Heart left ventricle (tissue), 16 donors: ENCODE measurements at regions not wholly inside any gene's neighbourhood (a gene's known extent, or its start where the extent isn't known, plus 50 kb on each side); places are given as distances from the start of the nearest gene placed in this dataset.
A peak's percentile ranks its signal among the peaks of the same experiment; 100 is the strongest.

Source experiments
- ATAC-seq, 4 donors: fragments of 200-7000 bp; cut with Tn5 transposase; one replicate each; pipeline ENCODE4 v1.9.1; 2020 to 2022; ENCODE audit warnings: moderate library complexity in 4 of 4, mild to moderate bottlenecking in 3 of 4, moderate number of reproducible peaks in 1 of 4
- DNase-seq, 5 donors: peaks; one replicate each; pipeline ENCODE4 v3.0.0-alpha.2; 2020
- H3K27ac ChIP-seq, 12 donors: fragments of 200-600 bp; sonication (generic) in 4 of 12; one replicate each; pipeline versions ENCODE4 v1.5.0 to v1.8.0; 2016 to 2022; ENCODE audit warnings: mild to moderate bottlenecking in 2 of 12
- H3K27me3 ChIP-seq, 9 donors: fragments of 200-600 bp; sonication (generic) in 2 of 9; one replicate each; pipeline versions ENCODE4 v1.5.1 to v1.8.0; 2016 to 2022; ENCODE audit warnings: mild to moderate bottlenecking in 3 of 9
- H3K36me3 ChIP-seq, 9 donors: fragments of 200-600 bp; sonication (generic) in 2 of 9; one replicate each; pipeline versions ENCODE4 v1.5.0 to v1.8.0; 2018 to 2022; ENCODE audit warnings: mild to moderate bottlenecking in 2 of 9
- H3K4me1 ChIP-seq, 12 donors: fragments of 200-600 bp; sonication (generic) in 4 of 12; one replicate each; pipeline versions ENCODE4 v1.5.0 to v1.8.0; 2016 to 2022; ENCODE audit warnings: mild to moderate bottlenecking in 3 of 12
- H3K4me3 ChIP-seq, 12 donors: fragments of 200-600 bp; sonication (generic) in 4 of 12; one replicate each; pipeline versions ENCODE4 v1.5.0 to v1.8.0; 2017 to 2022; ENCODE audit warnings: mild to moderate bottlenecking in 9 of 12, moderate library complexity in 4 of 12
- H3K9me3 ChIP-seq, 12 donors: fragments of 200-600 bp; sonication (generic) in 4 of 12; one replicate each; pipeline versions ENCODE4 v1.5.0 to v1.8.0; 2016 to 2022; ENCODE audit warnings: mild to moderate bottlenecking in 1 of 12
- CTCF ChIP-seq, 12 donors: fragments of 200-600 bp; sonication (generic) in 4 of 12; IDR thresholded peaks; one replicate each; pipeline versions ENCODE4 v1.5.0 to v1.8.0; 2018 to 2022; ENCODE audit warnings: antibody characterized with exemption in 12 of 12, mild to moderate bottlenecking in 5 of 12
- POLR2A ChIP-seq, 2 donors: fragments of 450-650 bp; IDR thresholded peaks; one replicate each; pipeline ENCODE4 v1.6.1; 2017; ENCODE audit warnings: antibody characterized with exemption in 2 of 2, mild to moderate bottlenecking in 2 of 2, moderate library complexity in 2 of 2
- WGBS, 4 donors: extraction: QIAGEN DNeasy Blood & Tissue Kit in 2 of 4; methylation state at CpG; one replicate each; pipeline versions ENCODE4 v1.1.5 to v1.1.7; 2013 to 2018; 5-methylcytosine and 5-hydroxymethylcytosine counted together
- intact Hi-C, 10 donors: fragments of 100-400 bp; cut with DNase I; formaldehyde crosslinking; loops; one replicate each; pipeline versions ENCODE4 v1.11.1 to v1.14.2; 2022
- donor health status: ischemic (EF 13 %, LVEDD 7.1; RV severe dilation, severe dysfunction).
- donor health status: healthy with polysubstance abuse.
- donor health status: DM: no; HTN: yes; CAD: no.
- donor health status: DM: no; HTN: no; CAD: no.
- donor health status: ischemic (EF 25% LVEDD 6.9; RV normal size, moderate dysfunction).
- donor health status: ischemic (EF 25% LVEDD 5.7; RV mildly dilated, moderate dysfunction).
- donor health status: healthy.
- donor health status: DM: yes; HTN: yes; CAD: no.
- donor health status: ischemic (EF 35%, LVEDD 5.7; RV mildly dilated, moderate dysfunction).
- donor health status: nonischemic (EF 11% LVEDD 7.7; RV severe dilation, severe dysfunction).
- donor health status: DM: yes; HTN: yes; CAD: no.
- donor health status: PGD.
- donor health status: ischemic (EF 29% LVEDD 5.4; RV normal size, mild dysfunction).
- donor health status: nonischemic (EF 23%, LVEDD 6.1; RV moderate dilation, normal function).

GRCh38 chr2:184261818-184262217 lies 336.5 kb upstream of the ZNF804A start:
- H3K27me3 ChIP-seq = no peaks in the 10 kb centered on the region
- no peak overlapping the region for H3K4me3 ChIP-seq
- 52 to 81% (median 62%) methylated on average over 3 of the region's 3 CpGs for WGBS, 4 donors
- TF ChIP-seq POLR2A (IDR thresholded peaks at IDR 0.05) = no peak
- no peak for TF ChIP-seq CTCF (IDR thresholded peaks at IDR 0.05)
- no peaks in the 10 kb centered on the region for H3K4me1 ChIP-seq
- no peak overlapping the region for H3K27ac ChIP-seq
- ATAC-seq (no peak), DNase-seq (peak in 1 of 5 donors; percentile 16)
- intact Hi-C loops = no loop called here
- H3K9me3 ChIP-seq = no peaks in the 10 kb centered on the region
- no peaks in the 10 kb centered on the region for H3K36me3 ChIP-seq

- Histone ChIP-seq H3K27ac (no peak overlapping the region), H3K4me1 (peaks cover 0 to 22% (median 0%) of the 10 kb centered on the region in 12 donors), H3K36me3 (no peaks in the 10 kb centered on the region), H3K27me3 (no peaks in the 10 kb centered on the region), H3K4me3 (no peak overlapping the region), H3K9me3 (no peaks in the 10 kb centered on the region)
- intact Hi-C loops = no loop called here
- ATAC-seq = no peak
- TF ChIP-seq POLR2A (IDR thresholded peaks at IDR 0.05) (no peak), CTCF (IDR thresholded peaks at IDR 0.05) (no peak)
- WGBS, 4 donors = 63 to 68% (median 67%) methylated on average over 5 of the region's 5 CpGs
- DNase-seq = no peak
These were observed 329.3 kb upstream of the ZNF804A start for GRCh38 chr2:184268900-184269477.

GRCh38 chr2:184270660-184271059 lies 327.7 kb upstream of the ZNF804A start:
- intact Hi-C loops = no loop called here
- no peak overlapping the region for H3K4me3 ChIP-seq
- no peak overlapping the region for H3K27ac ChIP-seq
- TF ChIP-seq CTCF (IDR thresholded peaks at IDR 0.05) (no peak), POLR2A (IDR thresholded peaks at IDR 0.05) (no peak)
- H3K9me3 ChIP-seq = no peaks in the 10 kb centered on the region
- 66 to 72% (median 67%) methylated on average over 5 of the region's 5 CpGs for WGBS, 4 donors
- no peak for ATAC-seq
- no peaks in the 10 kb centered on the region for H3K27me3 ChIP-seq
- no peak for DNase-seq
- peaks cover 0 to 22% (median 0%) of the 10 kb centered on the region in 12 donors for H3K4me1 ChIP-seq
- H3K36me3 ChIP-seq = no peaks in the 10 kb centered on the region

GRCh38 chr2:184272056-184272455 lies 326.3 kb upstream of the ZNF804A start:
- Histone ChIP-seq H3K27me3 (no peaks in the 10 kb centered on the region), H3K4me3 (no peak overlapping the region), H3K27ac (no peak overlapping the region), H3K36me3 (no peaks in the 10 kb centered on the region), H3K4me1 (peaks cover 0 to 22% (median 0%) of the 10 kb centered on the region in 12 donors), H3K9me3 (no peaks in the 10 kb centered on the region)
- WGBS, 4 donors = 38 to 55% (median 41%) methylated on average over 1 of the region's 1 CpG
- intact Hi-C loops = no loop called here
- ATAC-seq = peak in 3 of 4 donors; percentile 68 to 81 (median 71)
- TF ChIP-seq CTCF (IDR thresholded peaks at IDR 0.05) (no peak), POLR2A (IDR thresholded peaks at IDR 0.05) (no peak)
- DNase-seq = no peak
